Endothelial cell (in vitro differentiated cells): ENCODE measurements at regions not wholly inside any gene's neighbourhood (a gene's known extent, or its start where the extent isn't known, plus 50 kb on each side); places are given as distances from the start of the nearest gene placed in this dataset.

ENCODE experiments used
- DNase-seq: peaks from one replicate; pipeline ENCODE4 v3.0.0; 2021; ENCODE audit warnings: low spot score
- H3K27ac Mint-ChIP-seq: one replicate; pipeline ENCODE4 v1.8.0; 2021; ENCODE audit warnings: mixed read lengths, inconsistent platforms; ENCODE audit not compliant: unreplicated experiment
- H3K27me3 Mint-ChIP-seq: one replicate; pipeline ENCODE4 v1.8.0; 2021; ENCODE audit warnings: mild to moderate bottlenecking, moderate library complexity, mixed read lengths, inconsistent platforms; ENCODE audit not compliant: unreplicated experiment
- H3K36me3 Mint-ChIP-seq: one replicate; pipeline ENCODE4 v1.8.0; 2021; ENCODE audit warnings: mild to moderate bottlenecking, low read depth, mixed read lengths, inconsistent platforms; ENCODE audit not compliant: unreplicated experiment
- H3K4me1 Mint-ChIP-seq: one replicate; pipeline ENCODE4 v1.8.0; 2021; ENCODE audit warnings: mild to moderate bottlenecking, mixed read lengths, inconsistent platforms; ENCODE audit not compliant: unreplicated experiment
- H3K4me3 Mint-ChIP-seq: one replicate; pipeline ENCODE4 v1.8.0; 2021; ENCODE audit warnings: mild to moderate bottlenecking, mixed read lengths, inconsistent platforms; ENCODE audit not compliant: unreplicated experiment
- H3K9me3 Mint-ChIP-seq: one replicate; pipeline ENCODE4 v1.8.0; 2021; ENCODE audit warnings: mixed read lengths, inconsistent platforms; ENCODE audit not compliant: unreplicated experiment
- CTCF ChIP-seq: fragments of 200-600 bp; sonication (generic); IDR thresholded peaks from one replicate; pipeline ENCODE4 v1.5.0; 2021; ENCODE audit warnings: antibody characterized with exemption; ENCODE audit not compliant: unreplicated experiment

- Mint-ChIP-seq H3K9me3 (no peaks in the 10 kb centered on the region), H3K4me1 (peaks cover 3% of the 10 kb centered on the region), H3K4me3 (no peak overlapping the region), H3K27ac (no peak overlapping the region), H3K27me3 (peaks cover 4% of the 10 kb centered on the region), H3K36me3 (no peaks in the 10 kb centered on the region)
- no peak for DNase-seq
- TF ChIP-seq CTCF, result no peak
Measured at GRCh38 chr18:3350021-3350420, 88.1 kb downstream of the MYL12B start.

GRCh38 chr18:3350566-3351527 is 88.9 kb downstream of the MYL12B start:
- Mint-ChIP-seq H3K9me3 (no peaks in the 10 kb centered on the region), H3K27ac (no peak overlapping the region), H3K4me3 (no peak overlapping the region), H3K4me1 (no peaks in the 10 kb centered on the region), H3K27me3 (peaks cover 4% of the 10 kb centered on the region), H3K36me3 (no peaks in the 10 kb centered on the region)
- no peak for TF ChIP-seq CTCF
- no peak for DNase-seq

GRCh38 chr18:3354506-3354905 is 92.6 kb downstream of the MYL12B start:
- H3K4me1 Mint-ChIP-seq, result no peaks in the 10 kb centered on the region
- no peaks in the 10 kb centered on the region for H3K9me3 Mint-ChIP-seq
- H3K36me3 Mint-ChIP-seq, result no peaks in the 10 kb centered on the region
- no peak for TF ChIP-seq CTCF
- peaks cover 4% of the 10 kb centered on the region for H3K27me3 Mint-ChIP-seq
- no peak overlapping the region for H3K4me3 Mint-ChIP-seq
- no peak for DNase-seq
- H3K27ac Mint-ChIP-seq, result no peak overlapping the region

- H3K36me3 Mint-ChIP-seq, result no peaks in the 10 kb centered on the region
- H3K9me3 Mint-ChIP-seq, result no peaks in the 10 kb centered on the region
- no peaks in the 10 kb centered on the region for H3K27me3 Mint-ChIP-seq
- no peak overlapping the region for H3K4me3 Mint-ChIP-seq
- no peak for DNase-seq
- H3K27ac Mint-ChIP-seq, result no peak overlapping the region
- TF ChIP-seq CTCF, result no peak
- H3K4me1 Mint-ChIP-seq, result no peaks in the 10 kb centered on the region
Measured at GRCh38 chr18:3356614-3357013, 93.4 kb upstream of the TGIF1 start.

- no peaks in the 10 kb centered on the region for H3K27me3 Mint-ChIP-seq
- TF ChIP-seq CTCF, result no peak
- no peaks in the 10 kb centered on the region for H3K4me1 Mint-ChIP-seq
- no peak overlapping the region for H3K27ac Mint-ChIP-seq
- no peaks in the 10 kb centered on the region for H3K36me3 Mint-ChIP-seq
- no peaks in the 10 kb centered on the region for H3K9me3 Mint-ChIP-seq
- DNase-seq, result no peak
- no peak overlapping the region for H3K4me3 Mint-ChIP-seq
Measured at GRCh38 chr18:3357516-3357915, 92.5 kb upstream of the TGIF1 start.
